Activated T-cell treated with anti-CD3 and anti-CD28 coated beads for 48 hours (primary cell): ENCODE measurements at regions not wholly inside any gene's neighbourhood (a gene's known extent, or its start where the extent isn't known, plus 50 kb on each side); places are given as distances from the start of the nearest gene placed in this dataset.
"Not testable (repeated sequence)": the region's sequence is repeated elsewhere in the genome, so short reads cannot be mapped to it uniquely, and the experiment has no call there.

Experiments used
- DNase-seq: peaks from one replicate; pipeline ENCODE4 v3.0.0-alpha.2; 2020; ENCODE audit warnings: low read depth

DNA sequence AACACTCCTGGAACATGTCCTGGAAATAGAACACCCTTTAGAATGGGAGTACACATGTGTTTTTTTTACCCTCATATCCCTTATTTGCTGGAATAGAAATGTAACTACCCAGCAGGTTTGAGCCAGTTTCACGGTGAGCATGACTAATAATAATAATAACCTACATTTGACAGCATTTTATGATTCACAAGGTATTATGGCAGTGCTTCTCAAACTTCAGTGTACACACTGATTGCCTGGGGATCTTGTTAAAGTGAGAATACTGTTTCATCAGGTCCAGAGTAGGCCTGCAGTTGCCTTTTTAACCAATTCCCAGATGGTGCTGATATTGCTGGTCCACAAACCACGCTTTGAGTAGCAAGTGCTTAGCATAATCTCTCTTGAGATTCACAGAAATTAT lies 63.9 kb downstream of the NFKBIZ start:
- no peak for DNase-seq

DNA sequence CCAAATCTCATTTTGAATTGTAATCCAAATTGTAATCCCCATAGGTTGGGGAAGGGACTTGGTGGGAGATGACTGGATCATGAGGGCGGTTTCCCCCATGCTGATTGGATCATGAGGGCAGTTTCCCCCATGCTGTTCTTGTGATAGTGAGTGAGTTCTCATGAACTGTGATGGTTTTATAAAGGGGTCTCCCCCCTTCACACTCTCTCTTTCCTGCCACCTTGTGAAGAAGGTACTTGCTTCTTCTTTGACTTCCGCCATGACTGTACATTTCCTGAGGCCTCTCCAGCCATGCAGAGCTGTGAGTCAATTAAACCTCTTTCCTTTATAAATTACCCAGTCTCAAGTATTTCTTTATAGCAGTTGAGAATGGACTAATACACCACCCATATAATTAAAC lies 68.4 kb downstream of the NFKBIZ start:
- not testable (repeated sequence) for DNase-seq

DNA sequence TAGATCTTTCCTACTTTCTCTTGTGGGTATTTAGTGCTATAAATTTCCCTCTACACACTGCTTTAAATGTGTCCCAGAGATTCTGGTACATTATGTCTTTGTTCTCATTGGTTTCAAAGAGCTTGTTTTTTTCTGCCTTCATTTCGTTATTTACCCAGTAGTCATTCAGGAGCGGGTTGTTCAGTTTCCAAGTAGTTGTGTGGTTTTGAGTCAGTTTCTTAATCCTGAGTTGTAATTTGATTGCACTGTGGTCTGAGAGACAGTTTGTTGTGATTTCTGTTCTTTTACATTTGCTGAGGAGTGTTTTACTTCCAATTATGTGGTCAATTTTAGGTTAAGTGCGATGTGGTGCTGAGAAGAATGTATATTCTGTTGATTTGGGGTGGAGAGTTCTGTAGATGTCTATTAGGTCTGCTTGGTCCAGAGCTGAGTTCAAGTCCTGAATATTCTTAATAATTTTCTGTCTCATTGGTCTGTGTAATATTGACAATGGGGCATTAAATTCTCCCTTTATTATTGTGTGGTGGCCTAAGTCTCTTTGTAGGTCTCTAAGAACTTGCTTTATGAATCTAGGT lies 72.9 kb downstream of the NFKBIZ start:
- not testable (repeated sequence) for DNase-seq

DNA sequence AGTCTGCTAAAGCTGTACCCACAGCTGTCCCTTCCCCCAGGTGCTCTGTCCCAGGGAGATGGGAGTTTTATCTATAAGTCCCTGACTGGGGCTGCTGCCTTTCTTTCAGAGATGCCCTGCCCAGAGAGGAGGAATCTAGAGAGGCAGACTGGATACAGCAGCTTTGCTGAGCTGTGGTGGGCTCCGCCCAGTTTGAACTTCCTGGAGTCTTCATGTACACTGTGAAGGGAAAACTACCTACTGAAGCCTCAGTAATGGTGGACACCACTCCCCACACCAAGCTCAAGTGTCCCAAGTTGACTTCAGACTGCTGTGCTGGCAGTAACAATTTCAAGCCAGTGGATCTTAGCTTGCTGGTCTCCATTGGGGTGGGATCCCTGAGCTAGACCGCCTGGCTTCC lies 75.3 kb downstream of the NFKBIZ start:
- not testable (repeated sequence) for DNase-seq

DNA sequence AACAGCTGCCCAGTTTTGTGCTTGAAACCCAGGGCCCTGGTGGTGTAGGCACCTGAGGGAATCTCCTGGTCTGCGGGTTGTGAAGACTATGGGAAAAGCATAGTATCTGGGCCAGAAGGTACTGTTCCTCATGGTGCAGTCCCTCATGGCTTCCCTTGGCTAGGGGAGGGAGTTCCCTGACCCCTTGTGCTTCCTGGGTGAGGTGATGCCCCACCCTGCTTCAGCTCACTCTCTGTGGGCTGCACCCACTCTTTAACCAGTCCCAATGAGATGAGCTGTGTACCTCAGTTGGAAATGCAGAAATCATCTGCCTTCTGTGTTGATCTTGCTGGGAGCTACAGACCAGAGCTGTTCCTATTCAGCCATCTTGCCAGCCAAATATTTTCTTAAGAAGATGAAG lies 75.8 kb downstream of the NFKBIZ start:
- DNase-seq: not testable (repeated sequence)

DNA sequence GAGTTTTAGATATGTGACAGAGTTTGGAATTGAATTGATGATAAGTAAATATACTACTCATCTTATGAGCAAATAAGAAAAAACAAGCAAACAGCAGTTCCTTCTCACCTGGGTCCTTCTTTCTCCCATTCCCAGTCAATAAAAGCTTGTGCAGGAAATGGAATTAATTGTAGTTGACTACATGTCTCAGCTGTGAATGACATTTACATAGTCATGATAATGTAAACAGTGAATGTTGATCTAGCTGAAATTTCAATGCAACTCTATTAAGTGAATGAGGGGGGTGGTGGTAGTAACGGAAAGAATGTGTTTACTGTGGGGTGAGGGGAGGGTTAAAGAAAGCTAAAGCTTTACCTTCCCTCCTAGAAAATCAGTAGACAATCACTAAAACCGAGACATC lies 76.2 kb downstream of the NFKBIZ start:
- no peak for DNase-seq

DNA sequence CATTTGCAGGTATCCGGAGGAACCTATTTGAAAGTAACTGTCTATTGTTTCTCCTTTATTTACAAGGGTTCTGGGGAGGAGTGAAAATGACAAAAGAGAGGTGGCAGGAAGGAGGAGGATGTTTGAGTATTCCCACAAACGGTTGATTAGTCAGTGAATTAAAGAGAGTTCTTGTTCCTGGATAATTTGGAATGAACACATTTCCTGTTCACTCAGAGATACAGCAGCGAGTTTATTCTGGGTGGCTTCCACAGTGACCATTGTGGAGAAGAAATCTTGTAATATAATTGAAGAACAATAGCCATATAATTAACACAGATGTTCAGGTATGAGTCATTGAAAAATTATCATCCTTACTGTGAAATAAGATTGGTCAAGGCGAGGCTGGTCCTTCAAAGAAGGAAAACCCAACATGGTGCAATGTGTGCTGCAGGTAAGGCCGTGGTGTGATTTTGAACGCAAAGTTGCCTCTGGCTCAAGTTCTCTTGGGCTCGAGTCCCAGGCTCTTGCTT lies 77.3 kb downstream of the NFKBIZ start:
- no peak for DNase-seq

DNA sequence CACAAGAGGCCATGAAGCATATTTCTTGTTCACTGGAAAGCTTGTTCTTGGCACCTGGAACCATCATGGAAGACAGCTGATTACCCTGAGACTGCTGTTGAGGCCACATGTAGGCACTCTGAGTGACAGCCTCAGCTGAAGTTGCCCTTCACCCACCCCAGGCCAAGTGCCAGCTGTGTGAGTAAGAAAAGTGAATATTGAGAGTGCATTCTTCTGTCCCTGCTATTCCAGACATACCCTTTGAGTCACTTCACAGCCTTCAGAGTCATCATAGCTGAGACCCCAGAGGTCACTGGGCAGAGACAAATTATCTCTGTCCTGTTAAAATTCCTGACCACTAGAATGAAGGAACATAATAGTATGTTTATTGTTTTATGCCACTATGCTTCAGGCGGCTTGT lies 79.6 kb downstream of the NFKBIZ start:
- no peak for DNase-seq

DNA sequence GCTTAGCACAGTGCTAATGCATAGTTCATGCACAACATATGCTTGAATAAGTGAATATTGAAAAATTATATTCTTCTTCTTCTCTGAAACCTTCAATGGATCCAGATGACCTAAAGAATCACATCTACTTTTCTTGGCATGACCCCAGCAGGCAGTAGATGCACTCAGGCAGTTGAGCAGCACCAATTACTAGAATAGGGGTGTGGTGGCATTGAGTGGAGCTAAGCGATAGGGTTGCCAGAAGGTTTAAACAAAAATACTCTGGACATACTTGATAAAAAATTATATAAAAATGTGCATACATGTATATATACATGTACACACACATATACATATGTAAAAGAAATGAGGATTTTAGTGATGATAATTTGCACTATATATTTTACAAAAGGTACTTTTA lies 81.8 kb downstream of the NFKBIZ start:
- DNase-seq: no peak

DNA sequence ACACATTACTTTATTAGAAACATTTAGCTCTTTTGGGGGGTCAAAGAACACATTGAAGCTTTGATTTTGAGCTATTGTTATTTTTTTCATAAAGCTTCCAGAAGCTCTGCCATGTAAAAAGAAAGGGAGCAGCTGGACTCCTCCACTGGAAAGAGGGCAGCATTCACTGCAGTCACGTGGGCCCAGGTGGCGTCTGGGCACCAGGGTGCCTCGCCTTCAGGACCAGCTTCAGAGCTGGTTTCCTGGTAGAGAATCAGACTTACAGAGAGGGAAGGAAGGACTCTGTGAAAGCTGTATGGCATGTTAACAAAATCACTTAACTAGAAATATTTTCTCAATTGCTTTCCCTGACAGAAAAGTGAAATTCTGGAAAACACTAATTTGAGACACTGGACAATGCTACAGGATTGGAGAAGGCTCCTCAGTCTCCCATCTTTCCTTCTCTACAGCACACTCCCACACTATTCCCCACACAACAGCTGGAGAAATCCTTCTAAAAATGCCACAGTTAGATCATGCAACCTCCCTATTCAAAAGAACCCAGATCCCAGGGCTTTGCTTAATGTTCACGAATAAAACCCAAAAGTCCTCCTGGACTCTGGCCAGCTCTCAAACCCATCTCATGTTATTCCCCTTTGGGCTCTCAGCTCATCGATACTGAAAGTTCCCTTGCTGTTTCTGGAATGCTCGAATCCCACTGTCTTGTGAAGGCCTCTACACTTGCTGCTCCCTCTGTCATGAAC lies 83.2 kb downstream of the NFKBIZ start:
- no peak for DNase-seq

DNA sequence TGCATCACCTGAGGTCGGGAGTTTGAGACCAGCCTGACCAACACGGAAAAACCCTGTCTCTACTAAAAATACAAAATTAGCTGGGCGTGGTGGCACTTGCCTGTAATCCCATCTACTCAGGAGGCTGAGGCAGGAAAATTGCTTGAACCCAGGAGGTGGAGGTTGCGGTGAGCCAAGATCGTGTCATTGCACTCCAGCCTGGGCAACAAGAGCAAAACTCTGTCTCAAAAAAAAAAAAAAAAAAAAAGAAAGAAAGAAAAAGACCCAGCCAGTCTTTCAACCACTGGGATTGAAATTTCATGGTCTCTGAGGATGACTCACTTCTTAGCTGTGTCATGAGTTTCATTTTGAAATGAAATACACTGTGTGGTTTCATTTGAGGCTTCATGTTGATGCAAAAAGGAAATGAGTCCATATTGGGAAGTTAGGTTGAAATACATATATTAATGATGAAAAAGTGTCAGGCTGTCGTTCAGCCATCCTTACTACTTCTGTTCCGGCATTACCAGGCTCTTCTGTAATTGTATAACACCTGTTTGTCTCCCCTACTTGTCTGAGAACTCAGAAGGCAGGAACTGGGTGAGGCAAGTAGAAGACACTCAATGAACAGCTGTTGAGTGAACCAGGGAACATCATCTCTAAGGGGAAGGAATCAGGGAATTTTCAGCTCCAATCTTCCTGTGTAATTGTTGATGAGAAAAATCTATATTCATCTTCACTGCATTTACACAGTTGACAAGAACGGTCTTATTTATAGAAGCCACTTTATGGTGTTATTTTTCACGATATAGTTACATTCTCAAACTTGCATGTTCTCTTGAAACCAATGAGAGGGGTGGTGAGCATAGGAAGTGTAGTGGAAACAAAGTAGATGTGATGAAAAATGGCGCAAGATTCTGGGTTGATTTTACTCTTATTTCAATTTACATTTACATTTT lies 87.4 kb downstream of the NFKBIZ start:
- peak; percentile 13 for DNase-seq

DNA sequence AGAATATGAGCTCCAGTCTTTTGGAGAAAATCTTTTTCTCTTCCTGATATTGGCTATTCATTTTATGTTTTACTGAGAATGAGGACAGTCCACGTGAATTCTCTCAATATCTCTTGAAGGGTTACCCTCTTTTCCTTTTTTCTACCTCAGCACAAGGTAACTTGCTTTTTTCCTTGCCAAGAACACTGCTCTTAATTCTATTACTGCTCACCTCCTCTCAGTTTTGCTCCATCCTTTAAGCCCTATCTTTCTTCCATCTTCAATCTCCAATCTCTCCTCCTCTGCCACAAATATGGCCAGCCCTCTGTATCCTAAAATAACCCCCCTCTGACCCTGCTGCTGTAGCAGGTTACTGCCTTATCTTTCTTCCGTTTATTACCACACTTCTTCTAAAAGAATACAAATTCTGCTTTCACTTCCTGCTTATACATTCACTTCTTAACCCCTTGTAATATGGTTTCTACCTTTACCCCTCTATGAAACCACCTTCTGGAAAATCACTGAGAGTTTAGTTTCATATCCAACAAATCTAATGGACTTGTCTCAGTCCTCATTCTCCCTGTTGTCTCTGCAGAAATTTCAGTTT lies 89.0 kb downstream of the NFKBIZ start:
- no peak for DNase-seq

DNA sequence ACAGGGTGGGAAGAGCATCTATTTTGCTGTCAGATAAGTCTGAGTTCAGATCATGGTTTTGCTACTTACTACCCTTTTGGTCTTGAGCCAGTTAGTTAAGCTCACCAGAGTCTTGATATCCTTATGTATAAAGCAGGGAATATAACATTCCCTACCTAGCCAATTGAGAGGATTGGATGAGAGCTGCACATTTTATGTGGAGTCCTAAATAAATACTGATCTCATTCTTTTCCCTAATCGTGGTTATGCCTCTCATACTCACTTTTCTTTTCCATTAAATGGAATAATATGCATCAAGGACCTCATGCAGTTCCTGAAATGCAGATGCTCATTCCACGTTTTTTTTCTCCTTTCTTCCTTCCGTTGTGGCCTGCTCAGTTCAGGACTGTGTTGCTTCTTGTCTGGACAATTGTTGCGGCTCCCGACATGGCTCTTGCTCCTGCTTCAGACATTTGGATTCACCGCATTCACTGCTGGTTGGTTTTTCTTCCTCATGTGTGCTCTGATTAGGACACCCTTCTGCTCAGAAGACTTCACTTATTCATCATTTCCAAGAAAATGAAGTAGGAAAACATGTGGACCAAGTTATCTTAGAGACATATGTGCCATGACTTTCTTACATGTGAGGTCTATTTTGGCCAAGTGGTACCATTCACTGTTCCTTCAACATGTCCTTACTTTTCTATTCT lies 90.2 kb downstream of the NFKBIZ start:
- DNase-seq: no peak

DNA sequence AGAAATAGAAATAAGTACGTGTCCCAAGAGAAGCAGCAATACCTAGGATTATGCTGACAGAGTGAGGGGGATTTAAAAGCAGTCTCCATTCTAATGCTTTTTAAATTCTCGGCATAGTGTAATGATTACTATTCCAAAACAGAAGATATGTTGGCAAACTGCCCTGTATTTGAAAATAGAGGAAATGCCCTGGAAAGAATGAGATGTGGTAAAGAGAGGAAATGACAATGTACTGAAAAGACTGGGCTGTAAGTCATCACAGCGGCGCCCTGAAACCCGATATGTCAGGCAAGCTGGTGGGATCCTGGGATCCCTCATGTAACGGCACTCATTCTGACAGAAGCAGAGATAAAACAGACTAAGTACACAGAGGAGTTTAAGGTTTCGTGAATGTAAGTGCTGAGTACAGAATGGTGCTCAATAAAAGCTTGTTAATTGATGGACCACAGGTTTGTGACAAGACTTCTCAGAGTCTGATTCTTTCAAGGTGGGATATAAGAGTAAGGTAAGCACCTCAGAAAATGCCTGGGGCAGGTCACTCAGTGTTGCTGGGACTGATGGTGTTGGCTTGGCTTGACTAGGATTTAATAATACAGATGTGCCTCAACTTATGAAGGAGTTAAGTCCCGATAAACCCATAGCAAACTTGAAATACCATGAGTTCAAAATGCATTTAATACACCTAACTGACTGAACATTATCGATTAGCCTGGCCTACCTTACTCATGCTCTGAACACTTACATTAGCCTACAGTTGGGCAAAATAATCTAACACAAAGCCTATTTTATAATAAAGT lies 91.4 kb downstream of the NFKBIZ start:
- DNase-seq: no peak

DNA sequence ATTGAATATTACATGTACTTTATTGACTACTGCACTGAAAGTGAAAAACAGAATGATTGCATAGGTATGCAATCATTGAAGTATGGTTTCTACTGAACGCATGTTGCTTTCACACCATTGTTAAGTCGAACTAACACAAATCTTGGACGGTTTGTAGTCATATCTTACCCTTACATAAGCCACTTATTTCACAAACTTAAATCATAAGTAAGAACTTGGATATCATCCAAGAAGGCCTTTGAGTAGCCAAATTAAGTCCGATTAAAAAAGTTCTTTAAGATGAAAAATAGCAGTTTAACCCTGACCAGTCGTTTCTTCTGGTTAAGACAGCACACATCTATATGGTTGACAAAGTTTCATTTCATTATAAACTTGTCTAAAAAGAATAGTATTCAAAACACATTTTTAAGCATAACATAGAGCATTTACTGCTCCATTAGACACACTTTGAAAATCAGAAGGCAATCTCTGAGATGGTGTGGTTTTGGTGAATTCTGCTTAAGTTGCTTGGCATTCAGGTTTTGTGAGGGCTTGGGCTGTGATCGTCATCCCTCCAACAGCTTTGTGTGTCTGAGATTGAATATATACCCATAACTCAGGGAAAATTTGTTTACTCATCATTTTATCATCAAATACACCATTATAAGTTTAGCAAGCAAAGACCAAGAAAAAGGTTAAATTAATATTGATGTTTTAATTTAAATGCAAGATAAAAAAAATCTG lies 92.2 kb downstream of the NFKBIZ start:
- DNase-seq: no peak

DNA sequence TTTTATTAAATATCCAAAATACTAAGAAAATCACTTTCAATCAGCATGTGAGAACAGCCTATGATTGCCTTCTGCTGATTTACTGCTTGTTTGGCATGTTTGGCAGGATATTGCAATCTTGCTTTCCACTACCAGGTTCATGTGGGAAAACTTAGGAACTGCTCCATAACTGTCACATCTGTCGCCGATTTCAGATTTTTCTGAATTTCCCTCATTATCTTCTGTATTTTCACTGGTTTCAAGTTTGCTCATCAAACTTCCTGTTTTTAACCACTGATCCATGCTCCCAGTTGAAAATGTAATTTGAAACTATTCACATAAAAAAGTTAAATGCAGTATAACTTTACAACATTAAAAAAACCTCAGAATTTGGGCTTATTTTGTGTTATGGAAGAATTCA lies 93.0 kb downstream of the NFKBIZ start:
- DNase-seq: no peak

DNA sequence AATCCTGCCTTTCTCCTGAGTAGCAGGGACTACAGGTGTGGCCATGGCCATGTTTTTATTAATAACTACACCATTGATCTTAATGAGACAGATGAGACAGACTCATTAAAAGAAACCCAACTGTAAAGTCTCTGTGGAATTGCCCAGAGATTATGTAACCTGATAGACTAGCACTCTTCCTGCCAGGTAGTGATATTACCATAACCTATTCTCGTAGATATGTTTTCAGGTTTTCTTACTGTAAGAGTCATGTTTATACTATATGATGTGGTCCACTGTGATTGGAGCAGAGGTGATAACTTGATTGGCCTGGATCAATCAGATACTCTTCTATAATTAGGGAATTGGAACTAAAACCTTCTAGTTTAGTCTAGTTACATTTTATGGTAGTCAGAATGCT lies 93.7 kb downstream of the NFKBIZ start:
- no peak for DNase-seq

DNA sequence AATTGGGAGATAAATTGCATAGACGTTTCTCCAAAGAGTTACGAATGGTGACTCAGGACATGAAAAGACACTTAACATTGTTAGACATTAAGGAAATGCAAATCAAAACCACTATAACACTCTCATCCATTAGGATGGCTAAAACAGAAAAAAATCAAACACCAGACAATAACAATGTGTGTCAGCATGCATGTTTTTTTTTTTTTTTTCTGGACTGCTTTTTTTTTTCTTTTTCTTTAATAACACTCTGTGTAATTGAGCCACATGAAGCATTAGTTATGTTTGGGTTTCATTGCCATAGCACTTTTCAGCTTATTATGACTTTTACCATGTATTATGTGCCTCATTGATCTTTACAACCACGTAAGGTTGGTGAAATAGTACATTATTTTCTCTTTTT lies 95.0 kb downstream of the NFKBIZ start:
- DNase-seq: no peak

DNA sequence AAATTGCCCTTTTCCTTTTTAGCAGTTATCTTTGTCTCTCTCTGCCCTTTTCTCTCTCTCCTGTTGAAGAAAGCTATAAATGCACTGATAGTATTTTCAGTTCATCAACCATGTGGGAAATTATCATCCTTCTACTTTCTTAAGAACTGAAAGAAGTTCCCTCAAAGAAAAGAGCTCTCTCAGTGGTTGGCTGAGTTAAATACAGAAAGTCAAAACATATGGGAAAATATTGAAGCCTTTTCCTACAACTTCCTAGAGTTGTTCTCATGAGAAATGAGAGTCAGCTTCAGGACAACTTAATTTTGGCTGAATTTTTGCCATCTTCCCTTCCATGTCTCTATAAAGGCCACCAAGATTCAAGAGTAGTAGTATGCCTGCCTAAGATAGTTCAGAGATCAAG lies 96.7 kb downstream of the NFKBIZ start:
- DNase-seq: no peak

DNA sequence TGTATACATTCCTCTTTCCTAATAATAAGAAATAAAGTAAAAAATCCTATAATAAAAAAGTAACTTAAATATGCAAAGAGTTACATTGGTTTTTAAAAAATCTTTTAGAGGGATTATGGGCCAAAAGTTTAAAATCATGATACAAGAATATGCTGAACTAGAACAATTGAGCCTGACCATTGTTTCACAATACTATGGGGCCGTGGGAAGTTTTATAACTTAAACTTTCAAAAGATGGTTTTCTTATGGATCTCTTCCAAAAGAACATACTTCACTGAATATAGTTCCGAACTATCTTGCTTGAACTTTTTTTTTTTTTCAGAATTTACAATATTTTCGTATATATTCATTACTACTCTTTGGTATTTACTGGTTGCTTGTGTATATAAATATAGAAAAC lies 97.6 kb downstream of the NFKBIZ start:
- no peak for DNase-seq
